Activated naive CD8-positive, alpha-beta T cell treated with anti-CD3 and anti-CD28 coated beads, Interleukin-2, amount 50 U/mL, for 24 hours (primary cell): ENCODE measurements at regions not wholly inside any gene's neighbourhood (a gene's known extent, or its start where the extent isn't known, plus 50 kb on each side); places are given as distances from the start of the nearest gene placed in this dataset.
"Not testable (repeated sequence)": the region's sequence is repeated elsewhere in the genome, so short reads cannot be mapped to it uniquely, and the experiment has no call there.

Source experiments
- ATAC-seq: fragments of 150-1000 bp; cut with Tn5 transposase; one replicate; pipeline ENCODE4 v1.10.0; 2021
- DNase-seq: peaks from one replicate; pipeline ENCODE4 v3.0.0; 2021
- H3K27ac Mint-ChIP-seq: one replicate; pipeline ENCODE4 v1.8.0; 2021; ENCODE audit warnings: mild to moderate bottlenecking, mixed read lengths
- H3K27me3 Mint-ChIP-seq: one replicate; pipeline ENCODE4 v1.8.0; 2021; ENCODE audit warnings: mixed read lengths
- H3K36me3 Mint-ChIP-seq: one replicate; pipeline ENCODE4 v1.8.0; 2021; ENCODE audit warnings: low read depth, mixed read lengths
- H3K4me1 Mint-ChIP-seq: one replicate; pipeline ENCODE4 v1.8.0; 2021; ENCODE audit warnings: mixed read lengths
- H3K4me3 Mint-ChIP-seq: one replicate; pipeline ENCODE4 v1.8.0; 2021; ENCODE audit warnings: mild to moderate bottlenecking, moderate library complexity, mixed read lengths
- H3K9me3 Mint-ChIP-seq: one replicate; pipeline ENCODE4 v1.8.0; 2021; ENCODE audit warnings: mixed read lengths

GRCh38 chr9:129561594-129562281 is 59.2 kb downstream of the C9orf50 start:
- Mint-ChIP-seq H3K4me1 (no peaks in the 10 kb centered on the region), H3K27ac (no peak overlapping the region), H3K36me3 (no peaks in the 10 kb centered on the region), H3K27me3 (peaks cover 3% of the 10 kb centered on the region), H3K4me3 (no peak overlapping the region), H3K9me3 (no peaks in the 10 kb centered on the region)
- DNase-seq (no peak), ATAC-seq (no peak)

- no peaks in the 10 kb centered on the region for H3K9me3 Mint-ChIP-seq
- no peak for DNase-seq
- no peaks in the 10 kb centered on the region for H3K4me1 Mint-ChIP-seq
- H3K27me3 Mint-ChIP-seq, result no peaks in the 10 kb centered on the region
- H3K4me3 Mint-ChIP-seq, result no peak overlapping the region
- no peaks in the 10 kb centered on the region for H3K36me3 Mint-ChIP-seq
- no peak for ATAC-seq
- H3K27ac Mint-ChIP-seq, result no peak overlapping the region
These were observed 60.0 kb downstream of the C9orf50 start for GRCh38 chr9:129560881-129561306.

- Mint-ChIP-seq H3K4me1 (no peaks in the 10 kb centered on the region), H3K27me3 (no peaks in the 10 kb centered on the region), H3K9me3 (no peaks in the 10 kb centered on the region), H3K27ac (no peak overlapping the region), H3K36me3 (no peaks in the 10 kb centered on the region), H3K4me3 (no peak overlapping the region)
- DNase-seq (no peak), ATAC-seq (no peak)
These were observed 61.4 kb downstream of the C9orf50 start for GRCh38 chr9:129559506-129559881.

GRCh38 chr9:129558551-129559505 is 62.1 kb downstream of the C9orf50 start:
- no peak for ATAC-seq
- no peak overlapping the region for H3K4me3 Mint-ChIP-seq
- no peak overlapping the region for H3K27ac Mint-ChIP-seq

GRCh38 chr9:129558063-129558550 is 62.8 kb downstream of the C9orf50 start:
- Mint-ChIP-seq H3K4me1 (no peaks in the 10 kb centered on the region), H3K9me3 (no peaks in the 10 kb centered on the region), H3K36me3 (no peaks in the 10 kb centered on the region), H3K4me3 (no peak overlapping the region), H3K27ac (no peak overlapping the region), H3K27me3 (peaks cover 3% of the 10 kb centered on the region)
- ATAC-seq (no peak), DNase-seq (no peak)

More at GRCh38 chr9:129558551-129559505, 62.1 kb downstream of the C9orf50 start:
- no peak for DNase-seq
- Mint-ChIP-seq H3K36me3 (no peaks in the 10 kb centered on the region), H3K9me3 (no peaks in the 10 kb centered on the region), H3K4me1 (no peaks in the 10 kb centered on the region), H3K27me3 (no peaks in the 10 kb centered on the region)

GRCh38 chr9:129557192-129558036 is 63.5 kb downstream of the C9orf50 start:
- H3K27ac Mint-ChIP-seq, result no peak overlapping the region
- DNase-seq (no peak), ATAC-seq (no peak)
- H3K4me3 Mint-ChIP-seq, result no peak overlapping the region
- H3K27me3 Mint-ChIP-seq, result peaks cover 3% of the 10 kb centered on the region
- no peaks in the 10 kb centered on the region for H3K9me3 Mint-ChIP-seq
- no peaks in the 10 kb centered on the region for H3K36me3 Mint-ChIP-seq
- no peaks in the 10 kb centered on the region for H3K4me1 Mint-ChIP-seq

GRCh38 chr9:129556491-129557191 is 64.3 kb downstream of the C9orf50 start:
- no peaks in the 10 kb centered on the region for H3K36me3 Mint-ChIP-seq
- H3K9me3 Mint-ChIP-seq, result no peaks in the 10 kb centered on the region
- no peaks in the 10 kb centered on the region for H3K4me1 Mint-ChIP-seq
- peaks cover 7% of the 10 kb centered on the region for H3K27me3 Mint-ChIP-seq
- no peak for ATAC-seq
- no peak for DNase-seq
- no peak overlapping the region for H3K27ac Mint-ChIP-seq
- H3K4me3 Mint-ChIP-seq, result no peak overlapping the region

- H3K36me3 Mint-ChIP-seq, result no peaks in the 10 kb centered on the region
- ATAC-seq, result no peak
These were observed 65.2 kb downstream of the C9orf50 start for GRCh38 chr9:129555512-129556215.

GRCh38 chr9:129554649-129555048 is 66.3 kb downstream of the C9orf50 start:
- Mint-ChIP-seq H3K27me3 (peaks cover 19% of the 10 kb centered on the region), H3K4me1 (peaks cover 3% of the 10 kb centered on the region), H3K4me3 (no peak overlapping the region), H3K36me3 (no peaks in the 10 kb centered on the region), H3K27ac (no peak overlapping the region), H3K9me3 (no peaks in the 10 kb centered on the region)
- DNase-seq (no peak), ATAC-seq (no peak)

More at GRCh38 chr9:129555512-129556215, 65.2 kb downstream of the C9orf50 start:
- no peak for DNase-seq
- Mint-ChIP-seq H3K27me3 (peaks cover 15% of the 10 kb centered on the region), H3K27ac (no peak overlapping the region), H3K4me3 (no peak overlapping the region), H3K4me1 (peaks cover under 1% of the 10 kb centered on the region), H3K9me3 (no peaks in the 10 kb centered on the region)

- H3K36me3 Mint-ChIP-seq, result no peaks in the 10 kb centered on the region
- H3K27ac Mint-ChIP-seq, result no peak overlapping the region
- H3K9me3 Mint-ChIP-seq, result no peaks in the 10 kb centered on the region
- H3K4me1 Mint-ChIP-seq, result peaks cover 3% of the 10 kb centered on the region
- no peak overlapping the region for H3K4me3 Mint-ChIP-seq
- H3K27me3 Mint-ChIP-seq, result peaks cover 29% of the 10 kb centered on the region
- DNase-seq (no peak), ATAC-seq (no peak)
These were observed 67.6 kb downstream of the C9orf50 start for GRCh38 chr9:129553277-129553676.

- H3K9me3 Mint-ChIP-seq, result no peaks in the 10 kb centered on the region
- H3K27ac Mint-ChIP-seq, result no peak overlapping the region
- no peak overlapping the region for H3K4me3 Mint-ChIP-seq
- H3K36me3 Mint-ChIP-seq, result no peaks in the 10 kb centered on the region
- H3K4me1 Mint-ChIP-seq, result peaks cover 3% of the 10 kb centered on the region
- H3K27me3 Mint-ChIP-seq, result peaks cover 29% of the 10 kb centered on the region
- ATAC-seq (no peak), DNase-seq (no peak)
These were observed 68.8 kb downstream of the C9orf50 start for GRCh38 chr9:129552064-129552463.

- Mint-ChIP-seq H3K4me1 (peaks cover 3% of the 10 kb centered on the region), H3K9me3 (no peaks in the 10 kb centered on the region), H3K4me3 (no peak overlapping the region), H3K36me3 (no peaks in the 10 kb centered on the region), H3K27me3 (peaks cover 29% of the 10 kb centered on the region), H3K27ac (no peak overlapping the region)
- ATAC-seq (no peak), DNase-seq (no peak)
These were observed 69.4 kb downstream of the C9orf50 start for GRCh38 chr9:129551393-129551973.

- ATAC-seq, H3K4me3 Mint-ChIP-seq, H3K27ac Mint-ChIP-seq, H3K4me1 Mint-ChIP-seq, H3K36me3 Mint-ChIP-seq, DNase-seq, H3K9me3 Mint-ChIP-seq: not testable (repeated sequence)
- peaks cover 29% of the 10 kb centered on the region for H3K27me3 Mint-ChIP-seq
These were observed 69.9 kb downstream of the C9orf50 start for GRCh38 chr9:129550977-129551376.
